ENCODE measurements at regions not wholly inside any gene's neighbourhood (a gene's known extent, or its start where the extent isn't known, plus 50 kb on each side); places are given as distances from the start of the nearest gene placed in this dataset.

DNA sequence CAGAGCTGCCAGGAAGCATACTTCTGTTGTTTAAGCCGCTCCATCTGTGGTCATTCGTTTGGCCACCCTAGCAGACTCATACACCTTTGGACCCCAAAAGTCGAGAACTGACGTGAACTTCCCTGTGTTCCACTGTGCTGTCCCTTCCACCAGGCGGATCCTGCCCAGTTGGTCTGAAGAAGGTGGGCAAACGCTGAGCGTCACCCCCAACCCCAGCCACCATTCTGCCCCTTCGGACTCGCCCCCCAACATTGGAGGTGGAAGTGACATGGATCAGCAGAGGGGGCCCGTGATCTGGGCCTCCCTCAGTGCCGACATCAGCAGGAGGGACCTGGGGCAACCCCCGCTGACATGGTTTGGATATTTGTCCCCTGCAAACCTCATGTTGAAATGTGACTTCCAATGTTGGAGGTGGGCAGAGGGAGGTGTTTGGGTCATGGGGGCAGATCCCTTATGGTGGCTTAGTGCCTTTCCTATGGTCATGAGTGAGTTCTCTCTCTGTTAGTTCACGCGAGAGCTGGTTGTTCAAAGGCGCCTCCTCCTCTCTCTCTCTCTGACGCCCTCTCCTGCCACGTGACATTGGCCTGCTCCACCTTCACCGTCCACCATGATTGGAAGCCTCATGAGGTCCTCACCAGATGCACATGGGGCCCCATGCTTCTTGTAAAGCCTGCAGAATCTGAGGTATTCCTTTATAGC, 93.6 kb upstream of the ZNF507 start:
- DNase-seq (ENCODE audit: low read depth) = no peak

- no peak for DNase-seq (ENCODE audit: low read depth)
Observed at GRCh38 chr19:32252333-32252669, 93.1 kb upstream of the ZNF507 start.

DNA sequence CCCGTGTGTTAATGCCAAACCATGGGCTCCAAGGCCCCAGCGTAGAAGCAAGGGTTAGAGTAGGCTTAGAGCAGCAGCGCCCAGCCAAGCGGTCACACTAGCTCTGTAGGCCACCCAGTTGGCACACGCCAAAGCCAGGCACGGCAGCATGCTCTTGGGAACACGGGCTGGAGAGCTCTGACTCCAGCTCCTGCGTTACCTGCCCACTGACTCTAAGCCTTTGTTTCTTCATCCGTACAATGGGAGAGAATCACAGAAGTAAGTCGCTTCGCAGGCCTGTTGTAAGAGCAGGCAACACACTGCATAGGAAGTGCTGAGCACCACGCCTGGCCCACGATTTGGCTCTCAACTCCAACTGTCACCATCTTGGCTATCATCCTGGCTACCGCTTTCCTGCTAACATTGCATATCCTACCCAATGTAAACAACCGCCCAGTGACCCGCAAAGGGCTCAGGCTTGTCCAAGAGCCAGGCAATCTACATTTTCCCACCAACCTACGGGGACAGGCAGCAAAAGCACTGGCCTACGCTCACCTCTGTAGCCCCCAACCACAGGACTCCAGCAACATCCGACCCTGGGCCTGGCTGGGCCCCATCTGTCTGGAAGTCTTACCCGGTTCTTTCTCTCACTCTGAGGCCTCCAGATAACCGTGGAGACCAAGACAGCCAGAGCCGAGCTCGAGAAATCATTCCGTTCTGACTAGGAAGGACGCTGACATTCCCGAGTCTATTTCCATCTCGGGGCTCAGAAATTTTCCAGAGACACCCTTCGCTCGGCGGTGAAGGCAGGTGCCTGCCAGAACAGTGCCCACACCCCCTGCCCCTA, 91.5 kb upstream of the ZNF507 start:
- no peak for DNase-seq (ENCODE audit: low read depth)

DNA sequence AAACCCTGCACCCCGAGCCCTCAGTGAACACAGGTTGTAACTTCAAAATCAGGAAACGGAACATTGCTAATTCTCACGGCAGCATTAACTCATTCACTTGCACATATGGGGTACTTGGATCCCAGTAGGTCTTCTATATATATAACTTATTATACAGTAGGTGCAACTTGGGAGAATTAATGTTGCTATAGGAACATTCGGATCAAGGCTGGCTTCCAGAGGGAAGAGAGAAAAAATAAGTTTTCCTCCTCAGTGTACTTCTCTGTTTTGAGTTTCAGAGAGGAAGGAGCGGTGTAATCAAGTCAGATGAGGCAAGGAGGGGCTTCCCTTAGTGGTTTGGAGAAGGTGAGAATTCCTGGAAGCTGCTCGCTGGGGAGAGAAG, 90.9 kb upstream of the ZNF507 start:
- DNase-seq (ENCODE audit: low read depth) = no peak

- no peak for DNase-seq (ENCODE audit: low read depth)
Observed at GRCh38 chr19:32255536-32256295, 89.7 kb upstream of the ZNF507 start.

DNA sequence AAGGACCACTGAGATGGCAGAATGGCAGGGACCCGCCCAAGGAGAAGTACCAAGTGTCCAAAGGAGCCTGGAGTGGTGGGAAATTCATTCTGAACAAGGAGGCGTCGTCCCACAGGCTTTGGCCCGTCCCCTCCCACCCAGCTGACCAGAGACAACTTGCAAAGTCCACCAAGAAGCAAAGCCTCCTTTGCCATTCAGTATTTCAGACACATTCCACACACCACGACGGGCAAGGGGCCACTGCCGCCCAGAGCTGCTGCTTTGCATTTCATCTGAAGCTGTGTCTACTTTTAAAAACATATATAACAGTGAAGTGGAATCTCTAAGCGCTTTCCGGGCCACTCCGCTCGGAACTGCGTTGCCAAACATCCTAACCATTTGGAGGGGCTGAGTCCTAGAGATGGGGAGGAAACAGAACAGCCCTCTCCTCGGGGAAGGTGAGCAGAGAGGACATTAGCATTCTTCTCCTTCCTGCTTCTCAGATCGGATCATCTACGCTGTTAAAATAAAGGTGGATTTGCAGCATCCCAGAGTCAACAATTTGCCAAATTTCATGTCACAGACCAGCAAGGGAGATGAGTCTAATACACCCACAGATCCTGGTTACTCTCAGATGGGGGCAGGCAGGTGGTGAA, 89.0 kb upstream of the ZNF507 start:
- DNase-seq (ENCODE audit: low read depth) = no peak

- no peak for DNase-seq (ENCODE audit: low read depth)
Observed at GRCh38 chr19:32257326-32258073, 87.9 kb upstream of the ZNF507 start.

GRCh38 chr19:32258167-32258566, 87.2 kb upstream of the ZNF507 start:
- no peak for DNase-seq (ENCODE audit: low read depth)

DNA sequence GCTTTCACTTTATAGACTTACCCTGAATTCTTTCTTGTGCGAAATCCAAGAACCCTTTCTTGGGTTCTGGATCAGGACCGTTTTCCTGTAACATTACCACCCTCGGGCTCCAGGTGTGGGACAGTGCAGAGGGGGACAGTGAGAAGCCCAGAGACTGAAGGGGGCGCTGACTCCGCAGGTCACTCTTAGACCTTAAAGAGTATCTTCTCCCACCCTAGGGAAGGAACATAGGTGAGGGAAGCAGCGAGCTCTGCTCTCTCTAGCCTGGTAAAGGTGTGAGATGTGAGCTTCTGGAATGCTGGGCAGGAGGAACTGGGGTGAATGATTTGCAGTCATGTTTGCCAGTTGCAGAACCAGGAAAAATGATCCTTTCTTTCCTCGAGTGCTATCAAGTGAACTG, 80.8 kb upstream of the ZNF507 start:
- no peak for DNase-seq (ENCODE audit: low read depth)

GRCh38 chr19:32265995-32266394, 79.4 kb upstream of the ZNF507 start:
- no peak for DNase-seq (ENCODE audit: low read depth)

DNA sequence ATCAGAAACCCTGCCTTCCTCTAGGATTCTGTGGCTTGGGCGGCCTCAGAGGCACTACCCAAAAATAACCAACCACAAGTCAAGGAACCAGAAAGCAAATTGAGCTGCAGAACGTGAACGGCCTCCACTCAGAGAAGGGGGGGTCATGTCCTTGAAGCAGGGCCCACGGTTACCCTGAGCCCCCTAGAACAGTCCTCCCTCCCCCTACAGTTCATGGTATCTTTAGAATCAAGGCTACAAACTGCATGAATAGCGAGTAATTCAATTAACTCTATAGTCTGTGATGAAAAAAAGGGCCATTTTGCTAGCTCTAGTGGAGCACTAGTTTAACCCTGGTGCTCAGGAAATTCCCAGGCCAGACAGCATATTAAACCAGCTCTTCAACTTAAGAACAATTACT, 79.0 kb upstream of the ZNF507 start:
- DNase-seq (ENCODE audit: low read depth) = no peak

DNA sequence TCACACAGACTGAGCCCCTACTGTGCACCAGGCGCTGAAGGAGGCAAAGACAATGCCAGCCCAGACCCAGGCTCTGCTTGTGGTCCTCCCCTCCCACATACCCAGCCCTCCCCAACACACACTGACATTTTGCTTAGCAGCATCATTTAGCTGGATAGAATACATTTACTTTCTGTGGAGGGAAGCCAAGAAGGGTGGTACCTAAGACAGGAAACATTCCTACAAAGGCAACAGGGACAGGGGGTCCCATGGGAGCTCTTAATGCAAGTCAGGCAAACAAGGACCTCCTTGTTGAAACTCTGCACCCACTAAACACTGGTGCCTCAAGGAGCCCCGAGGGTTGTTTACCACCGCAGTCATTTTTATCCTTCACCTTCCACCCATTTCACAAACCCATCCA, 77.0 kb upstream of the ZNF507 start:
- DNase-seq (ENCODE audit: low read depth) = no peak

DNA sequence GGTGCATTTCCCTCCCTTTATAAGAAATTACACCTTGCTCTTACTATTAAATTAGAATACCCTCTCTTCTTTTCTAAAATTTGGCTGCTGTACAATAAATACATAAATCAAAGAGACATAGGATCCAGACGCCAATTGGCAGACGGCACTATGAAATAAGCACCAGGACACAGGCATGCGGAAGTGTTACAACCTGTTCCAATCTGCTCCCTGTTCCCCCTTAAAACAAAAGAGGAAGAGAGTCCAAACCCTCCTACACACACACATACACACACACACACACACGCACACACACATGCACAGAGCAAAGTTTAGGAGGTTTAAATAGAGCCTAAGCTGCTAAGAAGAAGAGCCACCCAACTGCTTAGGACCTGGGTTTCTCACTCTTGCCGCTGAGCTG, 75.6 kb upstream of the ZNF507 start:
- no peak for DNase-seq (ENCODE audit: low read depth)

DNA sequence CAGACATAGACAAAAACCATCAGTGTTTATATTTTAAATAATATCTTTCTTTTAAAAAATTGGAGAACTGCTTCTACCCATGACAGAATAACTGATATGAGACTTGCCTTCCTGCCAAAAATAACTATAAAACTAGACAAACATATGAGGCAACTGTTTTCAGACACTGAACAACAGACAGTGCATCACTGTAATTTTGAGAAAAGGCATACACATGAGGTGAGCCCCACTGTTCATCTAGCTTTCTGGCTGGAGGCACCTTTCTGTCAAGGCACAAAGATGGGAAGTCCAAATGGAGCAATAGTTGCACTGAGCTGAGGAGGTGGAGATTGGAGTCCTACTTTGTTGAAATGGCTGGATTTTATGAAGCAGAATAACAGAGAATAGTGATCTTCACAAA, 71.9 kb upstream of the ZNF507 start:
- DNase-seq (ENCODE audit: low read depth) = no peak

DNA sequence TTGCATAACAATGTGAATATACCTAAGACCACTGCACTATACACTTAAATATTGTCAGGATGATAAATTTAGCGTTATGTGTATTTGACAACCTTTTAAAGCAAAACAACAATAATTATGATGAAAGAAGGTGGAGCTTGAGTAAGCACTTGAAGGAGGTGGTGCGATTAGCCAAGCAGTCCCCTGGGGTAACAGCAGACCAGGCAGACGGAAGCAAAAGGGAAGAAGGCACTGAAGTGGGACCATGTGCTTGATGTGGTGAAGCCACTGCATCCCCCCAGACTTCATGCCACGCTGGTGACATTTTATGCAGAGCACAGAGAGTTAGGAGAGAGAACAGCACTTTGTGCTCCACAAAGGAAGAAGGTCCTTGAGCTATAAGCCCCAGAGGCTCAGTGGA, 58.3 kb upstream of the ZNF507 start:
- DNase-seq (ENCODE audit: low read depth) = no peak

GRCh38 chr19:32287811-32288227, 57.6 kb upstream of the ZNF507 start:
- DNase-seq (ENCODE audit: low read depth) = no peak

GRCh38 chr19:32289566-32290210, 55.7 kb upstream of the ZNF507 start:
- DNase-seq (ENCODE audit: low read depth) = no peak

DNA sequence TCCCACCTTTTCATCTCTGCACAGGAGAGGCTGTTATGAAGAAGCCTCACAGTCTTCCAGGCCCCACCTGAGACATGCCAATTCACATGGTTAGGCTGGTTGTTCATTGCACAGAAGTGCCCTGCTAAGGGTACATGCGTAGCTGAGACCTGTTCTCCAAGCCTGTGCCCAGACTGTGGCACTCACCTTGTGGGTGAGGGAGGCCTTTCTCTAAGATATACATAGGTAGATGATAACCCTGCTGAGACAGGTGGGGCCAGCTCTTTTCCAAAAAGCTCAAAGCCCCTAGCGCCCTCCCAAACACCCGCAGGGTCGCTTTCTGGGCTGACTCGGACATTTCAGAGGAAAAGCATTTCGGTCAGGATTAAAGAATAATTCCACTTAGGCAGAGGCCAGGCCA, 53.5 kb upstream of the ZNF507 start:
- DNase-seq (ENCODE audit: low read depth) = no peak

DNA sequence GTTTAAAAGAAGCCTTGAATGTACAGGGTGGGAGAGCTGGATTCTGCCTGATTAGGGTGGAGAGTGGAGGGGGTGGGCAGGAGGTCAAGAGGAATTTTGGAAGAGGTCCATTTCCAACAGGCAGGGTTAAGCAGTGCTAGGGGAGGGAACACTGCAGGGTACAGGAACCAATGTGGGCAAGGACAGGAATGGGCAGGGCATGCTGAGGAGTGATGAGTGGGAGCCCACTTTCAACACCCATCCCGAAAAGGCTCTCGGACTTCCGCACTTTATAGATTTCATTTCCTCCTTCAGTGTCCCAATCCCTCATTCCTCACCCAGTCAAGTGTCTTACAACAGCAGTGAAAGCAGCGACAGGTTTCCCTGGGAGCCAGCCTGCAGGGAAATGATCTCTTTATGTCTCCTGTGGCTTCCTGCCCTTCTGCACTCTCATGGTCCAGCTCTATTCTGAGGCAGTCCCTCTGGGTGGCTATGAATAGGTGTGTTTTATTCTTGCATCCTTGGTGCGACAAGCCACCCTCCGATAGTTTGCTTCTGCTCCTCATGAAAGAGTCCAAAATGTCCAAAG, 50.5 kb upstream of the ZNF507 start:
- no peak for DNase-seq (ENCODE audit: low read depth)
